Testis (tissue), 2 donors: ENCODE measurements at regions not wholly inside any gene's neighbourhood (a gene's known extent, or its start where the extent isn't known, plus 50 kb on each side); places are given as distances from the start of the nearest gene placed in this dataset.

Source experiments
- DNase-seq: peaks from one replicate; pipeline ENCODE4 v3.0.0-alpha.2; 2019
- H3K27ac ChIP-seq, 2 donors: fragments of 200-600 bp; sonication (generic); one replicate each; pipeline ENCODE4 v1.5.1; 2019
- H3K27me3 ChIP-seq: fragments of 200-600 bp; sonication (generic); one replicate; pipeline ENCODE4 v1.5.1; 2019
- H3K36me3 ChIP-seq: fragments of 200-600 bp; sonication (generic); one replicate; pipeline ENCODE4 v1.5.1; 2017; ENCODE audit warnings: low read depth; ENCODE audit errors: missing control alignments
- H3K4me1 ChIP-seq: fragments of 200-600 bp; sonication (generic); one replicate; pipeline ENCODE4 v1.5.1; 2019
- H3K4me3 ChIP-seq, 2 donors: fragments of 200-600 bp; sonication (generic); one replicate each; pipeline ENCODE4 v1.5.1; 2017 to 2019
- H3K9me3 ChIP-seq: fragments of 200-600 bp; sonication (generic); one replicate; pipeline ENCODE4 v1.5.1; 2017
- POLR2A ChIP-seq: fragments of 450-650 bp; IDR thresholded peaks from one replicate; pipeline ENCODE4 v1.6.1; 2017; ENCODE audit warnings: antibody characterized with exemption, mild to moderate bottlenecking, moderate library complexity
- WGBS, 2 donors: methylation state at CpG; one replicate each; pipeline ENCODE4 v1.1.5; 2018; 5-methylcytosine and 5-hydroxymethylcytosine counted together
- intact Hi-C: fragments of 100-400 bp; cut with DNase I; formaldehyde crosslinking; loops from one replicate; pipeline ENCODE4 v1.15.1; 2023; ENCODE audit warnings: low total_unique reads
- TF ChIP-seq, protein P1 (sequence below), 3 experiments: fragments of 450-650 bp in 2 of 3; fragments of 200-600 bp in 1 of 3; sonication (generic) in 1 of 3; IDR thresholded peaks; one replicate each; pipeline ENCODE4 v1.5.1; 2016 to 2019; ENCODE audit warnings: antibody characterized with exemption in 3 of 3, mild to moderate bottlenecking in 2 of 3, moderate library complexity in 1 of 3

DNA sequence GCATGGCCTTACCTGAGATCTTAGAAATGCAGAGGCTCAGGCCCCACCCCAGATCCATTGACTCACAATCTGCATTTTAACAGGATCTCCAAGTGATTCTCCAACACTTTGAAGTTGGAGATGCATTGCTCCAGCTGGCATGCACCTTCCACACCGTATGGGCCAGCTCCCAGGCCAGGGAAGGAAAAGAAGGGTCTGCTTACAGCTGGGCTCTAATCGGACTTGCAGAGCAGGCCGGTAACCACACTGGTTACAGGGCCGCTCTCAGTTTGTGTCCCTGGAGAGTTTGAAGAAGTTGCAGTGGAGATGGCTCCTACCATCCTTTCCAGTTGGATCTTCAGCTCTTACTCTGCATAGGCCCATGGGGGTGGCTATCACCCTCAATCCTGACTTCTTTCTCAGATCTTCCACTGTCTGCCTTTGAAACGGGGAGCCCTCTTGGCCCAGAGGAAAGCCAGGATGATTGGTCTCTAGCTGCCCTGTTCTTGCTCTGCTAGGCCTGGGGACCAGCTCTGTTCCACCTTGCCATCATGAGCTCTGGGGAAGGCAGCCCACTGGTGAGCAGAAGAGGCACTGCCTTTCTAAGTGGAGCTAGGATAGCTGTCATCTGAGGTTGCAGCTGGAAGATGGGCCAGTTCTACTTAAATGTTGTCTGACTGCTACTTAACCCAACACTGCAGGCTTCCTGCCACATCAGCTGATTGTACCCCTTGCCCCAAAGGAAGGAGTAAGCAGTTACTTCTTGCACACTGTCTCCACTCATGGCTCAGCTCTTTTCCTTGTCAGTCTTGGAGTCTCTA is 105.6 kb upstream of the NAV2 start:
- intact Hi-C loops: no loop called here
- no peak overlapping the region for H3K27ac ChIP-seq

DNA sequence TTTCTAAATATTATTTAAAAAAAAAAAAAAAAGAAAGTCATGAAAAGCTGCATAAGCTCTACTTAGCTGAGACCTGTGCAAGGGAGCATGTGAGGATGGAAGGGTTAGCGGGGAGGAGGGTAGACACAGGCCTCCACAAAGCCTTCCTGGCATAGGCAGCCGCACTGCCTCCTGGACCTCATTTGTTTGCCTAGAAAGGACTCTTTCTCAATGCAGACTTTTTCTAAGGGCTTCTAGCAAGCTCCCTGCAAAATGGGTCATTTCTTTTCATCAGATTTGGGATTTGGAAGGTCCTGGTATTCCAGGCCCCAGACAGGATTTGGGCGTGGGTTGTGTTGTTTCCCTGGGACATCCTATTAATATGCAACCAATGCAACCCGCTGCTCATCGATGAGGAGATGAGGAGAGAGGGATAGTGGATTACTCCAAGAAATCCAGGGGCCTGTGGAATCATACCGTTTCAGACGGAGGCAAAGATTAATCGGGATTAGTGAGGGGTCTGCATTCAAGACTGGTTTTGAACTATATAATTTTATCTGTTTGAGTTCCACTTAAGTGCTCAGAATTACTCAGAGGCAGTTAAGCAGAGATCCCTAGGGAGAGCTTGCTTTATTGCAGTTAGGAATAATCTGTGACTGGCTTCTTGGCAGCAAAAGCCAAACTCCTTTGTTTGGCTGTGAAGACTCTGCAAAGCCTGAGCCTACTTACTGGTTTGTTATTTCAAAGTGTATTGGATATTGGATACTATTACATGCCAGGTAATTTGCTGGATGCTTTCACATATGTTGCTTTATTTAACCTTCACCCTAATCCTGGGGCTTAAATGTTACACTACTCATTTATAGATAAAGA is 106.9 kb upstream of the NAV2 start:
- DNase-seq: peak; percentile 34

More for the DNA sequence above, 105.6 kb upstream of the NAV2 start:
- DNase-seq: no peak
- Histone ChIP-seq H3K9me3 (no peaks in the 10 kb centered on the region), H3K4me3 (no peak overlapping the region), H3K27me3 (no peaks in the 10 kb centered on the region), H3K4me1 (peaks cover 12% of the 10 kb centered on the region), H3K36me3 (no peaks in the 10 kb centered on the region)
- 93 to 100% methylated on average over 2 to 5 of the region's 5 CpGs for WGBS, 2 donors
- TF ChIP-seq, protein P1, sequence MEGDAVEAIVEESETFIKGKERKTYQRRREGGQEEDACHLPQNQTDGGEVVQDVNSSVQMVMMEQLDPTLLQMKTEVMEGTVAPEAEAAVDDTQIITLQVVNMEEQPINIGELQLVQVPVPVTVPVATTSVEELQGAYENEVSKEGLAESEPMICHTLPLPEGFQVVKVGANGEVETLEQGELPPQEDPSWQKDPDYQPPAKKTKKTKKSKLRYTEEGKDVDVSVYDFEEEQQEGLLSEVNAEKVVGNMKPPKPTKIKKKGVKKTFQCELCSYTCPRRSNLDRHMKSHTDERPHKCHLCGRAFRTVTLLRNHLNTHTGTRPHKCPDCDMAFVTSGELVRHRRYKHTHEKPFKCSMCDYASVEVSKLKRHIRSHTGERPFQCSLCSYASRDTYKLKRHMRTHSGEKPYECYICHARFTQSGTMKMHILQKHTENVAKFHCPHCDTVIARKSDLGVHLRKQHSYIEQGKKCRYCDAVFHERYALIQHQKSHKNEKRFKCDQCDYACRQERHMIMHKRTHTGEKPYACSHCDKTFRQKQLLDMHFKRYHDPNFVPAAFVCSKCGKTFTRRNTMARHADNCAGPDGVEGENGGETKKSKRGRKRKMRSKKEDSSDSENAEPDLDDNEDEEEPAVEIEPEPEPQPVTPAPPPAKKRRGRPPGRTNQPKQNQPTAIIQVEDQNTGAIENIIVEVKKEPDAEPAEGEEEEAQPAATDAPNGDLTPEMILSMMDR (IDR thresholded peaks at IDR 0.05): no peak
- TF ChIP-seq POLR2A: no peak

DNA sequence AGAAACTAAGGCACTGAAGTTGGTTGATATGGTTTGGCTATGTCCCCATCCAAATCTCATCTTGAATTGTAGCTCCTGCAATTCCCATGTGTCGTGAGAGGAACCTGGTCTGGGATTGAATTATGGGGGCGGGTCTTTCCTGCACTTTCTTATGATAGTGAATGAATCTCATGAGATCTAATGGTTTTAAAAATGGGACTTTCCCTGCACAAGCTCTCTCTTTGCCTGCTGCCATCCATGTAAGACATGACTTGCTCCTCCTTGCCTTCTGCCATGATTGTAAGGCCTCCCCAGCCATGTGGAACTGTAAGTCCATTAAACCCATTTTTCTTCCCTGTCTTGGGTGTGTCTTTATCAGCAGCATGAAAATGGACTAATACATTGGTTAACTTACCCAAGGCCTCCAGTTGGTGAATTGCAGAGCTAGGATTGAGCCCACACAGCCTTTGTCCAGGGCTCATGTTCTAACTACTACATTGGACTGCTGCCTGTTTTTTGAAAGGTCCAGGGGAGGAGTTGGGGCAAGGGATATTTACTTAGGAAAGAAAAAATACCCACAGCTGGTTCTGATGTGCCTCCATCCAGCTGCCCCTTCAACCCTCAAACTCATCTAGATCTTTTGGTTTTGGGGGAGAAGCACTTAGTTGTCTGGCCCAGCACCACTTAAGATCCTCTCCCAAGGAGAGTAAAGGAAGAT is 107.8 kb upstream of the NAV2 start:
- Histone ChIP-seq H3K36me3 (no peaks in the 10 kb centered on the region), H3K9me3 (no peaks in the 10 kb centered on the region), H3K27me3 (no peaks in the 10 kb centered on the region), H3K27ac (no peak overlapping the region), H3K4me3 (no peak overlapping the region), H3K4me1 (peaks cover 12% of the 10 kb centered on the region)
- DNase-seq: no peak
- WGBS, 2 donors: 90 to 100% methylated on average over 2 of the region's 2 CpGs
- no peak for TF ChIP-seq POLR2A
- TF ChIP-seq, protein P1 (IDR thresholded peaks at IDR 0.05): no peak
- intact Hi-C loops: no loop called here

More for the DNA sequence above, 106.9 kb upstream of the NAV2 start:
- no peaks in the 10 kb centered on the region for H3K36me3 ChIP-seq
- no peaks in the 10 kb centered on the region for H3K27me3 ChIP-seq
- 70 to 85% methylated on average over 8 of the region's 8 CpGs for WGBS, 2 donors
- intact Hi-C loops: no loop called here
- H3K4me1 ChIP-seq: peaks cover 12% of the 10 kb centered on the region
- no peak overlapping the region for H3K27ac ChIP-seq
- H3K4me3 ChIP-seq: no peak overlapping the region
- no peaks in the 10 kb centered on the region for H3K9me3 ChIP-seq
- TF ChIP-seq POLR2A: no peak
- TF ChIP-seq, protein P1 (IDR thresholded peaks at IDR 0.05): no peak

DNA sequence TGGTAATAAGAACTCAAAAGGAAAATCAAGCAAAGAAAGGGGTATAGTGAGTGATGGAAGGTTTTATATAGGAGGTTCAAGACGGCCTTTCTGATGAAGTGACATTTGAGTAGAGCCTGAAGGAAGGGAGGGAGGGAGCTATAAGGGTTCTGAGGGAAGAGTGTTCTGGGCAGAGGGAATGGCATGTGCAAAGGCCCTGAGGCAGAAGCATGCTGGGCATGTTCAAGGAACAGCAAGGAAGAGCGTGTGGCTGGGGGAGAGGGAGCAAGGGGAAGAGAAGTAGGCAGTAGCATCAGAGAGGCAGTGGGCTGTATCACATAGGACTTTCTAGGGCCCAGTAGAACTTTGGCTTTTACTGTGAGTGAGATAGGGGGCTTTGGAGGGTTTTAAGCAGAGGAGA is 108.9 kb upstream of the NAV2 start:
- no peak for DNase-seq
- intact Hi-C loops: no loop called here
- Histone ChIP-seq H3K36me3 (no peaks in the 10 kb centered on the region), H3K4me1 (peaks cover 9% of the 10 kb centered on the region), H3K27me3 (no peaks in the 10 kb centered on the region), H3K9me3 (no peaks in the 10 kb centered on the region), H3K27ac (no peak overlapping the region), H3K4me3 (no peak overlapping the region)
- TF ChIP-seq, protein P1 (IDR thresholded peaks at IDR 0.05): no peak
- TF ChIP-seq POLR2A: no peak
- WGBS, 2 donors: 93 to 97% methylated on average over 2 of the region's 2 CpGs
